Lung (tissue), 11 donors: ENCODE measurements at regions not wholly inside any gene's neighbourhood (a gene's known extent, or its start where the extent isn't known, plus 50 kb on each side); places are given as distances from the start of the nearest gene placed in this dataset.

Source experiments
- ATAC-seq: fragments of 200-7000 bp; cut with Tn5 transposase; one replicate; pipeline ENCODE4 v1.9.1; 2020; ENCODE audit warnings: moderate number of reproducible peaks; ENCODE audit not compliant: insufficient read depth, low FRiP score
- DNase-seq, 3 donors: peaks; one replicate each; pipeline ENCODE4 v3.0.0-alpha.2; 2013 to 2017
- H3K27ac ChIP-seq, 2 donors: one replicate each; pipeline ENCODE4 v1.5.1; 2013; ENCODE audit warnings: mild to moderate bottlenecking in 2 of 2, moderate library complexity in 2 of 2, control low read depth in 1 of 2, inconsistent platforms in 1 of 2, low read depth in 1 of 2, low read length in 1 of 2
- H3K27me3 ChIP-seq, 3 donors: one replicate each; pipeline ENCODE4 v1.5.1; 2013; ENCODE audit warnings: low read length in 2 of 3; ENCODE audit not compliant: control insufficient read depth in 3 of 3, insufficient read depth in 3 of 3
- H3K36me3 ChIP-seq, 4 donors: one replicate each; pipeline ENCODE4 v1.5.1; 2013; ENCODE audit warnings: low read length in 4 of 4, mild to moderate bottlenecking in 1 of 4, moderate library complexity in 1 of 4; ENCODE audit not compliant: control insufficient read depth in 4 of 4, insufficient read depth in 4 of 4
- H3K4me1 ChIP-seq, 5 donors: one replicate each; pipeline ENCODE4 v1.5.1; 2013; ENCODE audit warnings: low read length in 5 of 5, mild to moderate bottlenecking in 2 of 5, moderate library complexity in 1 of 5; ENCODE audit not compliant: control insufficient read depth in 5 of 5, insufficient read depth in 5 of 5
- H3K4me3 ChIP-seq: one replicate; pipeline ENCODE4 v1.5.1; 2013; ENCODE audit warnings: mild to moderate bottlenecking, control low read depth, moderate library complexity
- H3K9ac ChIP-seq, 2 donors: one replicate each; pipeline ENCODE4 v1.5.1; 2013; ENCODE audit warnings: low read length in 2 of 2, control low read depth in 1 of 2; ENCODE audit not compliant: insufficient read depth in 1 of 2
- H3K9me3 ChIP-seq, 4 donors: one replicate each; pipeline ENCODE4 v1.5.1; 2013; ENCODE audit warnings: low read length in 3 of 4, mild to moderate bottlenecking in 1 of 4, moderate library complexity in 1 of 4; ENCODE audit not compliant: control insufficient read depth in 4 of 4, insufficient read depth in 3 of 4
- WGBS, 2 donors: extraction: QIAGEN DNeasy Blood & Tissue Kit; methylation state at CpG; one replicate each; pipeline ENCODE4 v1.1.7; 2013; 5-methylcytosine and 5-hydroxymethylcytosine counted together
- TF ChIP-seq, protein P1 (sequence below): IDR thresholded peaks from 2 replicates; pipeline ENCODE4 v1.5.1; 2012; ENCODE audit warnings: mild to moderate bottlenecking; ENCODE audit errors: control extremely low read depth, extremely low read depth
- donor health status: control.
- donor health status: control.
- donor health status: Bipolar disorder and iron deficiency.
- donor health status: healthy.
- donor health status: DM: yes; HTN: yes; CAD: no.

DNA sequence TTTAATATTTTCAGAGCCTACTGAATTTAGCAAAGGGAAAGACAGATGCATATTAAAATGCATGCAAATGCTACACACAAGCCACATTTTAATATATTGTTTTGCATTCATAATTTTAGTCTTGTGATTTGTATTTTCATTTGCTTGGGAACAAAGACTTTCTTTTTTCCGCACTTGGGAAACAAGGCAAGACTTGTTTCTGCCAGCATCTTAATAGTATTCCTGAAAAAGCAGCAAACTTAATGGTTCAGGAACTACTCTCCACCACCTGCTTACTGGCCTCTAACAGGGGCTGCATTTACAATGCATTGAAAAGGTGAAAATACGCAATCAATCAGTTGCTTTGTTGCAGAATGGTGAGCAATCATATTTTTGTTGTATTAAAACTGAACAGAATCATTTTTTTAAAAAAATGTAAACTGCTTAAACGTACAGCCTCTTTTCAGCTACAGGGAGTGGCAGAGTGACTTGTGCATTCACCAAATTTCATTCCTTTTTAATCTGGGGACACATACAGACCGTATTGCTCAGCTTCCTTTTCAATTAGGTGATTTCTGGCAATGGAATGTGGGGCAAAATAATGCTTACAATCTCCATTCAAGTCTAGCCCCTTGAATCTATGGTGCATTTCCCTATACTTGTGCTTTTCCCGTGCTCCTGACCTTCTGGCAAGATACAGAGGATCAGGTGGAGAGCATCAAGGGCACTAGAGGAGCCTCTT is 144.1 kb upstream of the BTG1 start:
- no peak for DNase-seq

DNA sequence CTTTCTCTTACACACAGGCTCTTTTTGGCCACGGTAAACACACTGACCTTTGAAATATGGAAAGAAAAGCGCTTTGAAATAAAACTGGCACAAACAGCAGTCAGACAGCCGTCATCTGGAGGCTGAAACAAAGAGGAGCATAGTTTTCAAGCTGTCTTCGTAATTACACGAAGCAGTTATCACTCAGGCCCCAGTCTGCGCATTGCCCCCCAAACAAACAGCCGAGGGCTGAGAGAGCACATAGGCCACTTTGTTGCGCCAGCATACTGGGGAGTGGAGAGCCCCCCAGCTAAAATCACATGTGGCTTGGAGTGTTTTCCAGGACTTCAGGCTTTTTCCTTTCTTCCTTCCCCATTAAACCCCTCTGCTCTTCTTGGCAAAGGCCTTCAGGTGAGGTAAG is 142.9 kb upstream of the BTG1 start:
- Histone ChIP-seq H3K27me3 (no peaks in the 10 kb centered on the region), H3K4me3 (no peak overlapping the region), H3K4me1 (peaks cover 0 to 20% (median 0%) of the 10 kb centered on the region in 5 donors), H3K9ac (no peak overlapping the region), H3K27ac (no peak overlapping the region), H3K36me3 (no peaks in the 10 kb centered on the region), H3K9me3 (no peaks in the 10 kb centered on the region)
- peak; percentile 26 to 79 (median 73) for DNase-seq
- TF ChIP-seq, protein P1, sequence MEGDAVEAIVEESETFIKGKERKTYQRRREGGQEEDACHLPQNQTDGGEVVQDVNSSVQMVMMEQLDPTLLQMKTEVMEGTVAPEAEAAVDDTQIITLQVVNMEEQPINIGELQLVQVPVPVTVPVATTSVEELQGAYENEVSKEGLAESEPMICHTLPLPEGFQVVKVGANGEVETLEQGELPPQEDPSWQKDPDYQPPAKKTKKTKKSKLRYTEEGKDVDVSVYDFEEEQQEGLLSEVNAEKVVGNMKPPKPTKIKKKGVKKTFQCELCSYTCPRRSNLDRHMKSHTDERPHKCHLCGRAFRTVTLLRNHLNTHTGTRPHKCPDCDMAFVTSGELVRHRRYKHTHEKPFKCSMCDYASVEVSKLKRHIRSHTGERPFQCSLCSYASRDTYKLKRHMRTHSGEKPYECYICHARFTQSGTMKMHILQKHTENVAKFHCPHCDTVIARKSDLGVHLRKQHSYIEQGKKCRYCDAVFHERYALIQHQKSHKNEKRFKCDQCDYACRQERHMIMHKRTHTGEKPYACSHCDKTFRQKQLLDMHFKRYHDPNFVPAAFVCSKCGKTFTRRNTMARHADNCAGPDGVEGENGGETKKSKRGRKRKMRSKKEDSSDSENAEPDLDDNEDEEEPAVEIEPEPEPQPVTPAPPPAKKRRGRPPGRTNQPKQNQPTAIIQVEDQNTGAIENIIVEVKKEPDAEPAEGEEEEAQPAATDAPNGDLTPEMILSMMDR: no peak
- no peak for ATAC-seq
- 85 to 86% methylated on average over 8 of the region's 8 CpGs for WGBS, 2 donors

More for the DNA sequence above, 144.1 kb upstream of the BTG1 start:
- no peak for ATAC-seq
- Histone ChIP-seq H3K27me3 (no peaks in the 10 kb centered on the region), H3K4me1 (peaks cover 0 to 20% (median 2%) of the 10 kb centered on the region in 5 donors), H3K27ac (no peak overlapping the region), H3K9me3 (no peaks in the 10 kb centered on the region), H3K4me3 (no peak overlapping the region), H3K36me3 (no peaks in the 10 kb centered on the region), H3K9ac (no peak overlapping the region)
- 79 to 90% methylated on average over 5 of the region's 5 CpGs for WGBS, 2 donors
- TF ChIP-seq, protein P1: no peak

DNA sequence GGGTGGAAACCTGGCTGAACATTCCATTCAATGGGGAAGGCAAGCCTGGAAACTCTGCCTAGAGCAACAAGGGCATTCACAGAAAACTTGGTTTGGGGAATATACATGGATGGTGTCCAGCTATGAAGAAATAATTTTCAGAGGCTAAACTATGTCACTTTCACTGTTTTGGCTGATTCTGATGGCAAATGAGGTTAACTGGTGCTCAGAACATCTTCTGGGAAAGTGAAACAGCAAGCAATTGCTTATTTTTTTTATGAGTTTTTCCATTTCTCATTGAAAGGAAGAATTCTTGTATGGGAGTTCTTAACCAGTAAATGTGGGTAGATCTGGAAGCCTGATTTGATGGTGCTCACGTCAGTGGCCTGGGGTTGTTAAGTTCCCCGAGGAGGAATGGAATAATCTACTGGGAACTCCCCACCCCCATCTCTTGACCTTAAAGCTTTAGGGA is 132.8 kb upstream of the BTG1 start:
- TF ChIP-seq, protein P1: no peak
- ATAC-seq (no peak), DNase-seq (peak in 2 of 3 donors; percentile 20 to 64)
- Histone ChIP-seq H3K9me3 (no peaks in the 10 kb centered on the region), H3K4me1 (peaks cover 0 to 2% (median 0%) of the 10 kb centered on the region in 5 donors), H3K36me3 (no peaks in the 10 kb centered on the region), H3K27me3 (no peaks in the 10 kb centered on the region), H3K4me3 (no peak overlapping the region), H3K9ac (no peak overlapping the region), H3K27ac (peak overlapping the region in 1 of 2 donors; percentile 31)
- 71 to 84% methylated on average over 2 of the region's 2 CpGs for WGBS, 2 donors
